Mesendoderm (in vitro differentiated cells): ENCODE measurements at regions not wholly inside any gene's neighbourhood (a gene's known extent, or its start where the extent isn't known, plus 50 kb on each side); places are given as distances from the start of the nearest gene placed in this dataset.

Experiments used
- DNase-seq: peaks from one replicate; pipeline ENCODE4 v3.0.0; 2013
- H2AK5ac ChIP-seq: 2 replicates; pipeline ENCODE4 v1.6.1; 2013; ENCODE audit warnings: low read length, inconsistent platforms
- H2BK120ac ChIP-seq: 2 replicates; pipeline ENCODE4 v1.6.1; 2013; ENCODE audit warnings: low read depth, mild to moderate bottlenecking, low read length, moderate library complexity, mixed read lengths
- H2BK15ac ChIP-seq: replicated peaks from 2 replicates; pipeline ENCODE4 v1.6.1; 2013; ENCODE audit warnings: low read depth, mild to moderate bottlenecking, moderate library complexity
- H2BK5ac ChIP-seq: 2 replicates; pipeline ENCODE4 v1.6.1; 2013; ENCODE audit warnings: low read length, inconsistent platforms
- H3K18ac ChIP-seq: 2 replicates; pipeline ENCODE4 v1.6.1; 2013; ENCODE audit warnings: mild to moderate bottlenecking, low read length, mixed read lengths
- H3K23ac ChIP-seq: one replicate; pipeline ENCODE4 v1.6.1; 2013; ENCODE audit warnings: low read length
- H3K27ac ChIP-seq: 2 replicates; pipeline ENCODE4 v1.5.1; 2013; ENCODE audit warnings: low read depth, mild to moderate bottlenecking, inconsistent platforms, low read length, moderate library complexity
- H3K27me3 ChIP-seq: 2 replicates; pipeline ENCODE4 v1.6.1; 2013; ENCODE audit warnings: low read length, control low read depth, mild to moderate bottlenecking, inconsistent platforms; ENCODE audit not compliant: insufficient read depth, poor library complexity
- H3K36me3 ChIP-seq: 2 replicates; pipeline ENCODE4 v1.6.1; 2013; ENCODE audit warnings: low read length, inconsistent platforms; ENCODE audit not compliant: control insufficient read depth, insufficient read depth
- H3K4ac ChIP-seq: one replicate; pipeline ENCODE4 v1.6.1; 2013; ENCODE audit warnings: low read depth, mild to moderate bottlenecking, low read length, moderate library complexity
- H3K4me1 ChIP-seq: 2 replicates; pipeline ENCODE4 v1.6.1; 2013; ENCODE audit warnings: low read depth, low read length, inconsistent platforms; ENCODE audit not compliant: control insufficient read depth
- H3K4me2 ChIP-seq: 2 replicates; pipeline ENCODE4 v1.6.1; 2013; ENCODE audit warnings: low read length
- H3K4me3 ChIP-seq: 2 replicates; pipeline ENCODE4 v1.5.1; 2013; ENCODE audit warnings: mild to moderate bottlenecking, low read length
- H3K56ac ChIP-seq: one replicate; pipeline ENCODE4 v1.6.1; 2013; ENCODE audit warnings: low read length
- H3K79me1 ChIP-seq: 2 replicates; pipeline ENCODE4 v1.6.1; 2013; ENCODE audit warnings: low read length, inconsistent platforms
- H3K79me2 ChIP-seq: 2 replicates; pipeline ENCODE4 v1.6.1; 2013; ENCODE audit warnings: mild to moderate bottlenecking, low read length; ENCODE audit not compliant: control insufficient read depth, insufficient read depth
- H3K9ac ChIP-seq: 2 replicates; pipeline ENCODE4 v1.6.1; 2013; ENCODE audit warnings: low read length, inconsistent platforms
- H4K5ac ChIP-seq: one replicate; pipeline ENCODE4 v1.6.1; 2013; ENCODE audit warnings: low read length
- H4K8ac ChIP-seq: one replicate; pipeline ENCODE4 v1.6.1; 2013; ENCODE audit warnings: low read depth, mild to moderate bottlenecking, control low read depth, low read length, moderate library complexity
- WGBS: extraction: QIAGEN DNeasy Blood & Tissue Kit; methylation state at CpG from one replicate; pipeline ENCODE4 v1.1.7; 2013; ENCODE audit warnings: low lambda C conversion rate, missing lambda C conversion rate; ENCODE audit not compliant: insufficient coverage; ENCODE audit errors: extremely low coverage; 5-methylcytosine and 5-hydroxymethylcytosine counted together

- Histone ChIP-seq H3K18ac (no peak overlapping the region), H3K4me2 (no peak overlapping the region)
Measured at GRCh38 chr1:168972225-168972624, 134.3 kb upstream of the ATP1B1 start.

DNA sequence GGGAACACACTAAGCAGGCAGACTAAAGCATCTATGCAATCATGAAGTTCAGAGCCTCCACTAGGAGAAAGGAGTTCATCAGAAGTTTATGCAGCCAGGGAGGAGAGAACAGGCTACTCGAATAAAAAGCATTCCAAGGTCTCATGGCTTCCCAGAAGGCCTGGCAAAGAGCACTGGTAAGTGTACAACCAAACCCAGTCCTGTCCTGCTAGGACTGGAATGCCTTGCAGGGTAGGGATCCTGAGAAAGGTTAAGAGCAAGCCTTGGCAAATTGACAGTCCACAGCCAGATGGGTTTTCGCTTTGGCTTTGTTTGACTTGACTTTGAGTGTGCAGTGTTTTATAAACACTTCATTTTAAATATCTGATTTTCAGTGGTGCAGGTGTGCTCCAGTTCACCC is 133.6 kb upstream of the ATP1B1 start:
- no peak overlapping the region for H3K4ac ChIP-seq
- H3K9ac ChIP-seq = no peak overlapping the region
- no peak overlapping the region for H3K18ac ChIP-seq
- H3K27ac ChIP-seq = no peak overlapping the region
- H3K4me1 ChIP-seq = no peaks in the 10 kb centered on the region
- H3K27me3 ChIP-seq = no peaks in the 10 kb centered on the region
- H3K23ac ChIP-seq = no peak overlapping the region
- no peak overlapping the region for H2BK120ac ChIP-seq
- no peaks in the 10 kb centered on the region for H3K36me3 ChIP-seq
- H3K4me2 ChIP-seq = no peak overlapping the region
- no CpG with 5 or more reads among the region's 2 CpGs for WGBS
- H4K8ac ChIP-seq = no peak overlapping the region
- H3K56ac ChIP-seq = no peak overlapping the region
- no peak overlapping the region for H4K5ac ChIP-seq
- H2AK5ac ChIP-seq = no peak overlapping the region
- DNase-seq = no peak
- no peak overlapping the region for H3K4me3 ChIP-seq
- H3K79me1 ChIP-seq = no peaks in the 10 kb centered on the region
- H2BK5ac ChIP-seq = no peak overlapping the region
- no peak overlapping the region for H2BK15ac ChIP-seq
- H3K79me2 ChIP-seq = no peaks in the 10 kb centered on the region

More at GRCh38 chr1:168972225-168972624, 134.3 kb upstream of the ATP1B1 start:
- no peaks in the 10 kb centered on the region for H3K79me2 ChIP-seq
- H4K8ac ChIP-seq = no peak overlapping the region
- H2BK5ac ChIP-seq = no peak overlapping the region
- H3K23ac ChIP-seq = no peak overlapping the region
- no peak overlapping the region for H2BK15ac ChIP-seq
- no peak overlapping the region for H3K4ac ChIP-seq
- H3K4me1 ChIP-seq = no peaks in the 10 kb centered on the region
- no peaks in the 10 kb centered on the region for H3K79me1 ChIP-seq
- no peak overlapping the region for H3K27ac ChIP-seq
- H4K5ac ChIP-seq = no peak overlapping the region
- H2BK120ac ChIP-seq = no peak overlapping the region
- WGBS = no CpG with 5 or more reads among the region's 4 CpGs
- H3K9ac ChIP-seq = no peak overlapping the region
- no peaks in the 10 kb centered on the region for H3K27me3 ChIP-seq
- H2AK5ac ChIP-seq = no peak overlapping the region
- H3K36me3 ChIP-seq = no peaks in the 10 kb centered on the region
- DNase-seq = no peak
- H3K56ac ChIP-seq = no peak overlapping the region
- H3K4me3 ChIP-seq = no peak overlapping the region

- no peaks in the 10 kb centered on the region for H3K4me1 ChIP-seq
- H4K8ac ChIP-seq = no peak overlapping the region
- no peaks in the 10 kb centered on the region for H3K27me3 ChIP-seq
- H3K18ac ChIP-seq = no peak overlapping the region
- H3K23ac ChIP-seq = no peak overlapping the region
- H2BK120ac ChIP-seq = no peak overlapping the region
- H3K56ac ChIP-seq = no peak overlapping the region
- no peak overlapping the region for H2BK5ac ChIP-seq
- no peak overlapping the region for H2AK5ac ChIP-seq
- H3K9ac ChIP-seq = no peak overlapping the region
- no peak overlapping the region for H2BK15ac ChIP-seq
- WGBS = no CpG with 5 or more reads among the region's 5 CpGs
- no peak overlapping the region for H3K4ac ChIP-seq
- no peak for DNase-seq
- H3K79me1 ChIP-seq = no peaks in the 10 kb centered on the region
- H3K4me3 ChIP-seq = no peak overlapping the region
- H4K5ac ChIP-seq = no peak overlapping the region
- H3K4me2 ChIP-seq = no peak overlapping the region
- H3K79me2 ChIP-seq = no peaks in the 10 kb centered on the region
- H3K27ac ChIP-seq = no peak overlapping the region
- H3K36me3 ChIP-seq = no peaks in the 10 kb centered on the region
Measured at GRCh38 chr1:168974117-168974516, 132.4 kb upstream of the ATP1B1 start.

DNA sequence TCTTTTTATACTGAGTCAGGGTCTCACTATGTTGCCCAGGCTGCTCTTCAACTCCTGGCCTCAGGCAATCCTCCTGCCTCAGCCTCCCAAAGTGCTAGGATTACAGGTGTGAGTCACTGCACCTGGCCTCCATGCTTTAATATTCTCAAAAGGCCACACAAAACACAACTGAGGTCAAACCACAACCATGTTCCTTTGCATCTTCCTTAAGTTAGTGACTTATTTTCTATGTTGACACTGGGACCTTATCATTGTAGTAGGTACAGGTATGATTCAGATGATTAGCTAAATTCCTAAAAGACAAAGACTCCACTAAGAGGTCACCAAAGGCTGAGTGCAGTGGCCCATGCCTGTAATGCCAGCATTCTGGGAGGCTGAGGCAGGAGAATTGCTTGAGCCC is 131.9 kb upstream of the ATP1B1 start:
- Histone ChIP-seq H3K79me2 (no peaks in the 10 kb centered on the region), H3K23ac (no peak overlapping the region), H4K5ac (no peak overlapping the region), H3K27ac (no peak overlapping the region), H3K4me2 (no peak overlapping the region), H2BK15ac (no peak overlapping the region), H2BK120ac (no peak overlapping the region), H3K18ac (no peak overlapping the region), H2AK5ac (no peak overlapping the region), H3K4me3 (no peak overlapping the region), H3K27me3 (no peaks in the 10 kb centered on the region), H2BK5ac (no peak overlapping the region), H4K8ac (no peak overlapping the region), H3K4ac (no peak overlapping the region), H3K36me3 (no peaks in the 10 kb centered on the region), H3K9ac (no peak overlapping the region), H3K4me1 (no peaks in the 10 kb centered on the region), H3K56ac (no peak overlapping the region), H3K79me1 (no peaks in the 10 kb centered on the region)
- no peak for DNase-seq

- no peaks in the 10 kb centered on the region for H3K79me2 ChIP-seq
- H3K18ac ChIP-seq = no peak overlapping the region
- WGBS = no CpG with 5 or more reads among the region's 1 CpG
Measured at GRCh38 chr1:168976267-168976666, 130.2 kb upstream of the ATP1B1 start.

DNA sequence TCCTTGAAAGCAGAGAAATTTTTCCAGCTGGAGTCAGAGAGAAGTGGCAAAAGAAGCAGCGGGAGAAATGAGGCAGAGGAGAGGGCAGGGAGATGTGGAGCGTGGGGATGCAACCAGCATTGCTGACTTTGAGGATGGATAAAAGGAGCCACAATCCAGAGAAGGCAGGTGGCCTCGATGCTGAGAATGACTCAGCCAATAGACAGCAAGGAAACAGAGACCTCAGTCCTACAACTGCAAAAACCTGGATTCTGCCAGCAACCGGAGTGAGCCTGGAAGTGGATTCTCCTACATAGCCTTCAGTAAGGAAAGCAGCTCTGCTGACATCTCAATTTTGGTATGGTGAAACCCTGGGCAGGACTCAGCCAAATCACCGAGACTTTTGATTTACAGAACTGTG is 128.9 kb upstream of the ATP1B1 start:
- no CpG with 5 or more reads among the region's 5 CpGs for WGBS
- Histone ChIP-seq H3K36me3 (no peaks in the 10 kb centered on the region), H3K56ac (no peak overlapping the region)

More at GRCh38 chr1:168976267-168976666, 130.2 kb upstream of the ATP1B1 start:
- no peak overlapping the region for H3K4ac ChIP-seq
- H2BK5ac ChIP-seq = no peak overlapping the region
- H3K4me2 ChIP-seq = no peak overlapping the region
- H4K5ac ChIP-seq = no peak overlapping the region
- no peak overlapping the region for H3K27ac ChIP-seq
- H3K27me3 ChIP-seq = no peaks in the 10 kb centered on the region
- no peak overlapping the region for H2BK15ac ChIP-seq
- DNase-seq = no peak
- H2BK120ac ChIP-seq = no peak overlapping the region
- H3K4me3 ChIP-seq = no peak overlapping the region
- H3K23ac ChIP-seq = no peak overlapping the region
- H3K36me3 ChIP-seq = no peaks in the 10 kb centered on the region
- no peaks in the 10 kb centered on the region for H3K4me1 ChIP-seq
- H3K56ac ChIP-seq = no peak overlapping the region
- no peaks in the 10 kb centered on the region for H3K79me1 ChIP-seq
- no peak overlapping the region for H3K9ac ChIP-seq
- H2AK5ac ChIP-seq = no peak overlapping the region
- H4K8ac ChIP-seq = no peak overlapping the region

More for the DNA sequence above, 128.9 kb upstream of the ATP1B1 start:
- Histone ChIP-seq H3K4me2 (no peak overlapping the region), H3K27me3 (no peaks in the 10 kb centered on the region), H3K4ac (no peak overlapping the region), H4K8ac (no peak overlapping the region), H3K9ac (no peak overlapping the region), H3K79me1 (no peaks in the 10 kb centered on the region), H3K4me3 (no peak overlapping the region), H2BK15ac (no peak overlapping the region), H2BK120ac (no peak overlapping the region), H2BK5ac (no peak overlapping the region), H3K18ac (no peak overlapping the region), H3K27ac (no peak overlapping the region), H3K23ac (no peak overlapping the region), H3K79me2 (no peaks in the 10 kb centered on the region), H3K4me1 (no peaks in the 10 kb centered on the region), H4K5ac (no peak overlapping the region), H2AK5ac (no peak overlapping the region)
- DNase-seq = peak; percentile 19
